Right renal cortex interstitium (tissue), 3 donors: ENCODE measurements at regions not wholly inside any gene's neighbourhood (a gene's known extent, or its start where the extent isn't known, plus 50 kb on each side); places are given as distances from the start of the nearest gene placed in this dataset.
A peak's percentile ranks its signal among the peaks of the same experiment; 100 is the strongest.
"Not testable (repeated sequence)": the region's sequence is repeated elsewhere in the genome, so short reads cannot be mapped to it uniquely, and the experiment has no call there.

Experiments
- DNase-seq, 3 donors: peaks; one replicate each; pipeline ENCODE4 v3.0.0-alpha.2; 2013; ENCODE audit warnings: low read depth in 3 of 3, low spot score in 2 of 3

DNA sequence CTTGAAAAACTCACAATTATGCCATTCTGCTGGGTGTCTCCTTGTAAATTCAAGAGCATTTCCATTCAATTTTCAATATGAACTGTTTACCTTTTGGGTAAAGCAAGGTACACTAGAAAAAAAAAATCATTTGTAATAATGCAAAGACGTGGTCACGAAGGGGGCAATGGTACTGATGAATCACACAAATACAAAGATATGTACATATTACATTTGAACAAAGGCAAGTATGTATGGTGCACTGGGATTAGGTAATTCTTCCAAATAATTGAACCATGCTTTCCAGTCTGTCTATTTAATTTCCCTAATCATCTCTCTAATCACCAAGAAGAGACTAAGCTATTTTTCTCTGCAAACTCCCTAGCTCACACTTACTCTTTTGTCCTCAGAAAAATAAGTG, 63.4 kb upstream of the RNF38 start:
- DNase-seq: no peak

DNA sequence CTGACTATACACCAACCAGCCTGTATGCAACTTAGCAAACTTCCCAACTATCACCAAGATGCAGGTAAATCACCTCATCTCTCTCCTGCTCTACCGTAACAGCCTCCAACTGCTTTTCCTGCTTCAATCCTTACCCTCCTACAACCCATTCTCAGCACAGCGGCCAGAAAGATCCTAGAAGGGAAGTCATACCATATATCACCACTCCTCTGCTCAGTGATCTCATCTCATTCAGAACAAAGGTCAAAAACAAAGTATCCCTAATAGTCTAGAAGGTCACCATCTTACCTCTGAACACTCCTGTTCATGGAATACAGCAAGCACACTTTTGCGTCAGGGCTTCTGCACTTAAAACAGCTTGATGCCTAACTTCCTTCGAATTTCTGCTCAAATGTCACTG, 62.2 kb upstream of the RNF38 start:
- DNase-seq: no peak

- no peak for DNase-seq
Observed at GRCh38 chr9:36461323-36461722, 61.3 kb upstream of the RNF38 start.

GRCh38 chr9:36458430-36458915, 58.4 kb upstream of the RNF38 start:
- DNase-seq: not testable (repeated sequence)

DNA sequence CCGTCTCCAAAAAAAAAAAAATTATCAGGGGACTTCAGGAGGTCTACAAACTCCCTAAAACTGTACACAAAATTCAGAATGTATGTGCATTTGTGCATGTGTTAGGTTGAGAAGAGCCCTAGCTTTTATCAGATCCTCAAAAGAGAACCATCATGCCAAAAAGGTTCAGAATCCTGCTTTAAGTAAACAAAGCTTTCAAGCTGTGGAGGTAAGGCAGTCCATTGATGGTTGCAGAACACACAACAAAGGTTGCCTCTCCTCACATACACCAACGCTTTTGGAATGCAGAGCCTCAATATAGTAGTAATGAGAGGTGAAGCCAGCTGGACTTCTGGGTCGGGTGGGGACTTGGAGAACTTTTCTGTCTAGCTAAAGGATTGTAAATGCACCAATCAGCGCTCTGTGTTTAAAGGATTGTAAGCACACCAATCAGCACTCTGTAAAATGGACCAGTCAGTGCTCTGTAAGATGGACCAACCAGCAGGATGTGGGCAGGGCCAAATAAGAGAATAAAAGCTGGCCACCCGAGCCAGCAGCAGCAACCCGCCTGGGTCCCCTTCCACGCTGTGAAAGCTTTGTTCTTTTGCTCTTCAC, 57.9 kb upstream of the RNF38 start:
- no peak for DNase-seq

- no peak for DNase-seq
Observed at GRCh38 chr9:36456480-36457065, 56.5 kb upstream of the RNF38 start.

DNA sequence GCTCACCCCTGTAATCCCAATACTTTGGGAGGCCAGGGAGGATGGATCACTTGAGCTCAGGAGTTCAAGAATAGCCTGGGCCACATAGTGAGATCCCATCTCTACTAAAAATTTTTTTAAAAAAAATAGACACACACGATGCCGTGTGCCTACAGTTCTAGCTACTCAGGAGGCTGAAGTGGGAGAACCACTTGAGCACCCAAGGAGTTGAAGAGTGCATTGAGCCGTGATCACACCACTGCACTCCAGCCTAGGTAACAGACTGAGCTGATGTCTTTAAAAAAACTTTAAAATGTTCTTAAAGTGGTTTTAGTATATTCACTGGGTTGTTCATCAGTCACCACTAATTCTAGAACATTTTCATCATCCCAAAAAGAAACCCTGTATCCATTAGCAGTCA, 51.9 kb upstream of the RNF38 start:
- DNase-seq: no peak

DNA sequence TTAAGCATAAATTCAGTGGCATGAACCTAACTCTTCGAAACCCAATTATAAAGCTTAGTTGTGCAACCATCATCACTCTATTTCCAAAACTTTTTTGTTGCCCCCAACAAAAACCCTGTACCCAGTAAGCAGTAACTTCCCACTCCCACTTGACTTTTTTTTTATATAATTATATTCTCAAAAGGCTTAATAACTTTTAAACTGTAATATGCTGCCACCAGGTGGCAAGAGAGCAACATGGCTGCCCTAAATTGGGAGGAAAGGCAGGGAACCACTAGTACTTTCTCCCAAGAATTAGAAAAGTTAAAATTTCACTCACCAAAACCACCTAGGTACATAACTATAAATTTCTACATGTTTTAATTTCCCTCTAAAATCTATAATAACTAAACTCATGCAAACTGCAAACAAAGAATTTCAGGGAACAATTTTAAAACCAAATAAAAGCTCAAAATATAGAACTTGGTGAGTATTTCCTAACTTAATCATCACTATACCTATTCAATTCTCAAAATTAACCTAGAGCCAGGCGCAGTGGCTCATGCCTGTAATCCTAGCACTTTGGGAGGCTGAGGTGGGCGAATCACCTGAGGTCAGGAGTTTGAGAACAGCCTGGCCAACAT, 50.2 kb upstream of the RNF38 start:
- peak in 2 of 3 donors; percentile 15 to 38 for DNase-seq
